ENCODE measurements at regions not wholly inside any gene's neighbourhood (a gene's known extent, or its start where the extent isn't known, plus 50 kb on each side); places are given as distances from the start of the nearest gene placed in this dataset.
"Not testable (repeated sequence)": the region's sequence is repeated elsewhere in the genome, so short reads cannot be mapped to it uniquely, and the experiment has no call there.

GRCh38 chr4:83981156-83981555 is 445.2 kb downstream of the GPAT3 start:
- no peak for DNase-seq

GRCh38 chr4:83979773-83980172 is 443.9 kb downstream of the GPAT3 start:
- no peak for DNase-seq

- no peak for DNase-seq
These were observed 438.3 kb downstream of the GPAT3 start for GRCh38 chr4:83974111-83974780.

GRCh38 chr4:83964996-83965541 is 429.2 kb downstream of the GPAT3 start:
- DNase-seq = no peak

- no peak for DNase-seq
These were observed 426.6 kb downstream of the GPAT3 start for GRCh38 chr4:83962492-83962891.

GRCh38 chr4:83961575-83961974 is 425.7 kb downstream of the GPAT3 start:
- no peak for DNase-seq

GRCh38 chr4:83959160-83959559 is 423.3 kb downstream of the GPAT3 start:
- no peak for DNase-seq

- DNase-seq = no peak
These were observed 411.9 kb downstream of the GPAT3 start for GRCh38 chr4:83947830-83948193.

GRCh38 chr4:83947125-83947829 is 411.4 kb downstream of the GPAT3 start:
- DNase-seq = no peak

GRCh38 chr4:83943691-83944090 is 407.8 kb downstream of the GPAT3 start:
- not testable (repeated sequence) for DNase-seq

- no peak for DNase-seq
These were observed 397.0 kb downstream of the GPAT3 start for GRCh38 chr4:83932750-83933391.

- no peak for DNase-seq
These were observed 395.9 kb downstream of the GPAT3 start for GRCh38 chr4:83931659-83932438.

GRCh38 chr4:83929550-83929949 is 393.6 kb downstream of the GPAT3 start:
- DNase-seq = no peak

- DNase-seq = no peak
These were observed 391.0 kb downstream of the GPAT3 start for GRCh38 chr4:83926950-83927349.

GRCh38 chr4:83923341-83923740 is 387.4 kb downstream of the GPAT3 start:
- no peak for DNase-seq

- DNase-seq = no peak
These were observed 386.5 kb downstream of the GPAT3 start for GRCh38 chr4:83922402-83922801.

GRCh38 chr4:83921124-83921523 is 385.2 kb downstream of the GPAT3 start:
- DNase-seq = no peak

GRCh38 chr4:83920375-83920774 is 384.5 kb downstream of the GPAT3 start:
- no peak for DNase-seq

- DNase-seq = no peak
These were observed 381.7 kb downstream of the GPAT3 start for GRCh38 chr4:83917572-83917971.

- DNase-seq = no peak
These were observed 374.8 kb downstream of the GPAT3 start for GRCh38 chr4:83910693-83911092.

- DNase-seq = no peak
These were observed 370.7 kb downstream of the GPAT3 start for GRCh38 chr4:83906561-83906960.

- DNase-seq = peak; percentile 15
These were observed 370.0 kb downstream of the GPAT3 start for GRCh38 chr4:83905952-83906351.

GRCh38 chr4:83903740-83904139 is 367.8 kb downstream of the GPAT3 start:
- not testable (repeated sequence) for DNase-seq

All from femur (tissue), 1 donor.